ENCODE measurements at regions not wholly inside any gene's neighbourhood (a gene's known extent, or its start where the extent isn't known, plus 50 kb on each side); places are given as distances from the start of the nearest gene placed in this dataset.
"Not testable (repeated sequence)": the region's sequence is repeated elsewhere in the genome, so short reads cannot be mapped to it uniquely, and the experiment has no call there.

DNA sequence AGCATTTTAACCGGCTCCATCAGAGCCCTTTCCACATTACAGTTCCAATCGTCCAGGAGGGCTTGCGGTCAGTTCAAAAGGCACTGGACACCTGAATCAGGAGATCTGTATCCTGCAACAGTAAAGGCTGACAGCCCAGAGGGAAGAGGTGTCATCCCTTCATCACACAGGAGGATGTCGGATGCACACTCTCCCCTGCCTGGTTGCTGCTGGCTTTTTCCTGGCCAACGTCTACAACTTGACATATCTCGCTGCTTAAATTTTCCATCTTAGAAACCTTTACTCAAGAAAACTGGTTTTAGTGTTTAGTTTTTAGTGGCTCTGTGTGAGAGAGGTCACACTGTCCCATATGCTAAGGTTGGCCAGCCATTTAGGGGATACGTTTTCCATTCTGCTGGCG is 78.7 kb upstream of the TNK2 start:
- TF ChIP-seq, protein P1, sequence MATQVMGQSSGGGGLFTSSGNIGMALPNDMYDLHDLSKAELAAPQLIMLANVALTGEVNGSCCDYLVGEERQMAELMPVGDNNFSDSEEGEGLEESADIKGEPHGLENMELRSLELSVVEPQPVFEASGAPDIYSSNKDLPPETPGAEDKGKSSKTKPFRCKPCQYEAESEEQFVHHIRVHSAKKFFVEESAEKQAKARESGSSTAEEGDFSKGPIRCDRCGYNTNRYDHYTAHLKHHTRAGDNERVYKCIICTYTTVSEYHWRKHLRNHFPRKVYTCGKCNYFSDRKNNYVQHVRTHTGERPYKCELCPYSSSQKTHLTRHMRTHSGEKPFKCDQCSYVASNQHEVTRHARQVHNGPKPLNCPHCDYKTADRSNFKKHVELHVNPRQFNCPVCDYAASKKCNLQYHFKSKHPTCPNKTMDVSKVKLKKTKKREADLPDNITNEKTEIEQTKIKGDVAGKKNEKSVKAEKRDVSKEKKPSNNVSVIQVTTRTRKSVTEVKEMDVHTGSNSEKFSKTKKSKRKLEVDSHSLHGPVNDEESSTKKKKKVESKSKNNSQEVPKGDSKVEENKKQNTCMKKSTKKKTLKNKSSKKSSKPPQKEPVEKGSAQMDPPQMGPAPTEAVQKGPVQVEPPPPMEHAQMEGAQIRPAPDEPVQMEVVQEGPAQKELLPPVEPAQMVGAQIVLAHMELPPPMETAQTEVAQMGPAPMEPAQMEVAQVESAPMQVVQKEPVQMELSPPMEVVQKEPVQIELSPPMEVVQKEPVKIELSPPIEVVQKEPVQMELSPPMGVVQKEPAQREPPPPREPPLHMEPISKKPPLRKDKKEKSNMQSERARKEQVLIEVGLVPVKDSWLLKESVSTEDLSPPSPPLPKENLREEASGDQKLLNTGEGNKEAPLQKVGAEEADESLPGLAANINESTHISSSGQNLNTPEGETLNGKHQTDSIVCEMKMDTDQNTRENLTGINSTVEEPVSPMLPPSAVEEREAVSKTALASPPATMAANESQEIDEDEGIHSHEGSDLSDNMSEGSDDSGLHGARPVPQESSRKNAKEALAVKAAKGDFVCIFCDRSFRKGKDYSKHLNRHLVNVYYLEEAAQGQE (IDR thresholded peaks at IDR 0.05; ENCODE audit: unreplicated experiment), result not testable (repeated sequence)
- TF ChIP-seq, protein P2, sequence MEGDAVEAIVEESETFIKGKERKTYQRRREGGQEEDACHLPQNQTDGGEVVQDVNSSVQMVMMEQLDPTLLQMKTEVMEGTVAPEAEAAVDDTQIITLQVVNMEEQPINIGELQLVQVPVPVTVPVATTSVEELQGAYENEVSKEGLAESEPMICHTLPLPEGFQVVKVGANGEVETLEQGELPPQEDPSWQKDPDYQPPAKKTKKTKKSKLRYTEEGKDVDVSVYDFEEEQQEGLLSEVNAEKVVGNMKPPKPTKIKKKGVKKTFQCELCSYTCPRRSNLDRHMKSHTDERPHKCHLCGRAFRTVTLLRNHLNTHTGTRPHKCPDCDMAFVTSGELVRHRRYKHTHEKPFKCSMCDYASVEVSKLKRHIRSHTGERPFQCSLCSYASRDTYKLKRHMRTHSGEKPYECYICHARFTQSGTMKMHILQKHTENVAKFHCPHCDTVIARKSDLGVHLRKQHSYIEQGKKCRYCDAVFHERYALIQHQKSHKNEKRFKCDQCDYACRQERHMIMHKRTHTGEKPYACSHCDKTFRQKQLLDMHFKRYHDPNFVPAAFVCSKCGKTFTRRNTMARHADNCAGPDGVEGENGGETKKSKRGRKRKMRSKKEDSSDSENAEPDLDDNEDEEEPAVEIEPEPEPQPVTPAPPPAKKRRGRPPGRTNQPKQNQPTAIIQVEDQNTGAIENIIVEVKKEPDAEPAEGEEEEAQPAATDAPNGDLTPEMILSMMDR (conservative IDR thresholded peaks at IDR 0.05; ENCODE audit: low read depth in 2 of 2), result not testable (repeated sequence)

All from GM23338 (cell line).